Left lung (tissue), 4 donors: ENCODE measurements at regions not wholly inside any gene's neighbourhood (a gene's known extent, or its start where the extent isn't known, plus 50 kb on each side); places are given as distances from the start of the nearest gene placed in this dataset.

Experiments
- ATAC-seq: fragments of 200-7000 bp; cut with Tn5 transposase; one replicate; pipeline ENCODE4 v1.9.1; 2020; ENCODE audit warnings: moderate library complexity
- DNase-seq, 4 donors: peaks; one replicate each; pipeline ENCODE4 v3.0.0-alpha.2; 2013 to 2020
- H3K27ac ChIP-seq, 2 donors: fragments of 200-600 bp; sonication (generic) in 1 of 2; one replicate each; pipeline versions ENCODE4 v1.5.0 to v1.8.0; 2020 to 2021
- H3K27me3 ChIP-seq, 2 donors: fragments of 200-600 bp; sonication (generic) in 1 of 2; one replicate each; pipeline versions ENCODE4 v1.5.0 to v1.8.0; 2020 to 2021
- H3K36me3 ChIP-seq, 2 donors: fragments of 200-600 bp; sonication (generic) in 1 of 2; one replicate each; pipeline versions ENCODE4 v1.5.0 to v1.8.0; 2020 to 2021
- H3K4me1 ChIP-seq, 2 donors: fragments of 200-600 bp; one replicate each; pipeline ENCODE4 v1.8.0; 2021
- H3K4me3 ChIP-seq, 2 donors: fragments of 200-600 bp; sonication (generic) in 1 of 2; one replicate each; pipeline versions ENCODE4 v1.5.0 to v1.8.0; 2020 to 2021; ENCODE audit warnings: mild to moderate bottlenecking in 1 of 2
- H3K9me3 ChIP-seq, 2 donors: fragments of 200-600 bp; sonication (generic) in 1 of 2; one replicate each; pipeline versions ENCODE4 v1.5.0 to v1.8.0; 2020 to 2021
- CTCF ChIP-seq, 2 donors: fragments of 200-600 bp; sonication (generic) in 1 of 2; IDR thresholded peaks; one replicate each; pipeline versions ENCODE4 v1.5.0 to v1.8.0; 2021; ENCODE audit warnings: antibody characterized with exemption in 2 of 2
- intact Hi-C, 2 donors: fragments of 100-400 bp; cut with DNase I; formaldehyde crosslinking; loops; one replicate each; pipeline versions ENCODE4 v1.11.2 to v1.14.2; 2022
- donor health status: DM: no; HTN: yes; CAD: no.
- donor health status: DM: no; HTN: no; CAD: no.

GRCh38 chr18:60577457-60577856 is 204.9 kb upstream of the MC4R start:
- ATAC-seq (no peak), DNase-seq (no peak)
- no peak overlapping the region for H3K4me3 ChIP-seq
- TF ChIP-seq CTCF (IDR thresholded peaks at IDR 0.05), result no peak
- intact Hi-C loops, result no loop called here
- no peak overlapping the region for H3K27ac ChIP-seq
- H3K27me3 ChIP-seq, result no peaks in the 10 kb centered on the region
- H3K9me3 ChIP-seq, result no peaks in the 10 kb centered on the region
- no peaks in the 10 kb centered on the region for H3K36me3 ChIP-seq
- no peaks in the 10 kb centered on the region for H3K4me1 ChIP-seq

GRCh38 chr18:60585670-60586069 is 213.1 kb upstream of the MC4R start:
- Histone ChIP-seq H3K36me3 (no peaks in the 10 kb centered on the region), H3K4me1 (no peaks in the 10 kb centered on the region), H3K27me3 (no peaks in the 10 kb centered on the region), H3K27ac (no peak overlapping the region), H3K4me3 (no peak overlapping the region), H3K9me3 (no peaks in the 10 kb centered on the region)
- DNase-seq (no peak), ATAC-seq (no peak)
- no peak for TF ChIP-seq CTCF (IDR thresholded peaks at IDR 0.05)
- intact Hi-C loops, result no loop called here

GRCh38 chr18:60593249-60593648 is 220.7 kb upstream of the MC4R start:
- Histone ChIP-seq H3K27ac (no peak overlapping the region), H3K36me3 (no peaks in the 10 kb centered on the region), H3K4me1 (no peaks in the 10 kb centered on the region), H3K4me3 (no peak overlapping the region), H3K27me3 (no peaks in the 10 kb centered on the region), H3K9me3 (no peaks in the 10 kb centered on the region)
- TF ChIP-seq CTCF (IDR thresholded peaks at IDR 0.05), result no peak
- ATAC-seq (no peak), DNase-seq (no peak)
- intact Hi-C loops, result no loop called here

- Histone ChIP-seq H3K27me3 (no peaks in the 10 kb centered on the region), H3K27ac (no peak overlapping the region), H3K9me3 (no peaks in the 10 kb centered on the region), H3K36me3 (no peaks in the 10 kb centered on the region), H3K4me3 (no peak overlapping the region), H3K4me1 (no peaks in the 10 kb centered on the region)
- no peak for ATAC-seq
- intact Hi-C loops, result no loop called here
- DNase-seq, result no peak
- TF ChIP-seq CTCF (IDR thresholded peaks at IDR 0.05), result no peak
Observed at GRCh38 chr18:60596928-60597327, 224.4 kb upstream of the MC4R start.

GRCh38 chr18:60599267-60599666 is 226.7 kb upstream of the MC4R start:
- ATAC-seq (no peak), DNase-seq (no peak)
- no peaks in the 10 kb centered on the region for H3K36me3 ChIP-seq
- H3K4me1 ChIP-seq, result no peaks in the 10 kb centered on the region
- H3K4me3 ChIP-seq, result no peak overlapping the region
- H3K27ac ChIP-seq, result no peak overlapping the region
- intact Hi-C loops, result no loop called here
- no peak for TF ChIP-seq CTCF (IDR thresholded peaks at IDR 0.05)
- no peaks in the 10 kb centered on the region for H3K27me3 ChIP-seq
- no peaks in the 10 kb centered on the region for H3K9me3 ChIP-seq
